Nephron (organoid): ENCODE measurements at regions not wholly inside any gene's neighbourhood (a gene's known extent, or its start where the extent isn't known, plus 50 kb on each side); places are given as distances from the start of the nearest gene placed in this dataset.

ENCODE experiments used
- H3K27ac Mint-ChIP-seq, 3 experiments: 2 replicates each; pipeline ENCODE4 v1.8.0; 2020; ENCODE audit warnings: mixed read lengths in 3 of 3, mild to moderate bottlenecking in 2 of 3, moderate library complexity in 1 of 3
- H3K27me3 Mint-ChIP-seq: 2 replicates; pipeline ENCODE4 v1.8.0; 2021; ENCODE audit warnings: low read depth, mild to moderate bottlenecking, moderate library complexity, mixed read lengths
- H3K36me3 Mint-ChIP-seq: 2 replicates; pipeline ENCODE4 v1.8.0; 2020; ENCODE audit warnings: low read depth, mixed read lengths
- H3K4me1 Mint-ChIP-seq: 2 replicates; pipeline ENCODE4 v1.8.0; 2020; ENCODE audit warnings: mixed read lengths
- H3K4me3 Mint-ChIP-seq, 3 experiments: 2 replicates each; pipeline ENCODE4 v1.8.0; 2020; ENCODE audit warnings: mild to moderate bottlenecking in 3 of 3, mixed read lengths in 3 of 3, moderate library complexity in 2 of 3
- H3K9me3 Mint-ChIP-seq: 2 replicates; pipeline ENCODE4 v1.8.0; 2020; ENCODE audit warnings: mixed read lengths
- CTCF ChIP-seq, 3 experiments: fragments of 200-600 bp; sonication (generic); IDR thresholded peaks; one replicate each; pipeline ENCODE4 v1.5.0; 2021; ENCODE audit warnings: antibody characterized with exemption in 3 of 3; ENCODE audit not compliant: unreplicated experiment in 3 of 3

- H3K9me3 Mint-ChIP-seq = peaks cover 12% of the 10 kb centered on the region
- H3K4me3 Mint-ChIP-seq = no peak overlapping the region
- H3K36me3 Mint-ChIP-seq = no peaks in the 10 kb centered on the region
- H3K27ac Mint-ChIP-seq = no peak overlapping the region
- H3K4me1 Mint-ChIP-seq = no peaks in the 10 kb centered on the region
- peaks cover 5% of the 10 kb centered on the region for H3K27me3 Mint-ChIP-seq
- no peak for TF ChIP-seq CTCF (IDR thresholded peaks at IDR 0.05; ENCODE audit: unreplicated experiment in 3 of 3)
Measured at GRCh38 chr11:19589567-19590260, 122.9 kb upstream of the NAV2 start.

- H3K4me1 Mint-ChIP-seq = no peaks in the 10 kb centered on the region
- H3K27me3 Mint-ChIP-seq = peaks cover 10% of the 10 kb centered on the region
- no peaks in the 10 kb centered on the region for H3K36me3 Mint-ChIP-seq
- no peak overlapping the region for H3K27ac Mint-ChIP-seq
- TF ChIP-seq CTCF (IDR thresholded peaks at IDR 0.05; ENCODE audit: unreplicated experiment in 3 of 3) = no peak
- no peak overlapping the region for H3K4me3 Mint-ChIP-seq
- peaks cover 21% of the 10 kb centered on the region for H3K9me3 Mint-ChIP-seq
Measured at GRCh38 chr11:19587979-19588378, 124.7 kb upstream of the NAV2 start.

GRCh38 chr11:19580646-19581045 is 132.0 kb upstream of the NAV2 start:
- Mint-ChIP-seq H3K9me3 (peaks cover 14% of the 10 kb centered on the region), H3K27ac (no peak overlapping the region), H3K4me1 (peaks cover 29% of the 10 kb centered on the region), H3K4me3 (no peak overlapping the region), H3K36me3 (no peaks in the 10 kb centered on the region), H3K27me3 (peaks cover 10% of the 10 kb centered on the region)
- TF ChIP-seq CTCF (IDR thresholded peaks at IDR 0.05; ENCODE audit: unreplicated experiment in 3 of 3) = no peak

- H3K27ac Mint-ChIP-seq = no peak overlapping the region
- no peak overlapping the region for H3K4me3 Mint-ChIP-seq
- H3K27me3 Mint-ChIP-seq = peaks cover 16% of the 10 kb centered on the region
- no peaks in the 10 kb centered on the region for H3K36me3 Mint-ChIP-seq
- TF ChIP-seq CTCF (IDR thresholded peaks at IDR 0.05; ENCODE audit: unreplicated experiment in 3 of 3) = no peak
- H3K9me3 Mint-ChIP-seq = peaks cover 10% of the 10 kb centered on the region
- peaks cover 29% of the 10 kb centered on the region for H3K4me1 Mint-ChIP-seq
Measured at GRCh38 chr11:19579957-19580356, 132.7 kb upstream of the NAV2 start.

- peaks cover 29% of the 10 kb centered on the region for H3K4me1 Mint-ChIP-seq
- no peaks in the 10 kb centered on the region for H3K36me3 Mint-ChIP-seq
- no peak for TF ChIP-seq CTCF (IDR thresholded peaks at IDR 0.05; ENCODE audit: unreplicated experiment in 3 of 3)
- peak overlapping the region in 2 of 3 experiments; percentile 82 to 92 for H3K27ac Mint-ChIP-seq
- no peak overlapping the region for H3K4me3 Mint-ChIP-seq
- H3K9me3 Mint-ChIP-seq = peaks cover under 1% of the 10 kb centered on the region
- H3K27me3 Mint-ChIP-seq = peaks cover 12% of the 10 kb centered on the region
Measured at GRCh38 chr11:19578871-19579270, 133.8 kb upstream of the NAV2 start.

GRCh38 chr11:19577976-19578619 is 134.5 kb upstream of the NAV2 start:
- peaks cover 29% of the 10 kb centered on the region for H3K4me1 Mint-ChIP-seq
- no peaks in the 10 kb centered on the region for H3K36me3 Mint-ChIP-seq
- peak overlapping the region in 1 of 3 experiments; percentile 31 for H3K4me3 Mint-ChIP-seq
- peaks cover 14% of the 10 kb centered on the region for H3K27me3 Mint-ChIP-seq
- no peak for TF ChIP-seq CTCF (IDR thresholded peaks at IDR 0.05; ENCODE audit: unreplicated experiment in 3 of 3)
- H3K9me3 Mint-ChIP-seq = no peaks in the 10 kb centered on the region
- H3K27ac Mint-ChIP-seq = peak overlapping the region; percentile 72 to 92 (median 82)
